AG04450 (cell line): ENCODE measurements at regions not wholly inside any gene's neighbourhood (a gene's known extent, or its start where the extent isn't known, plus 50 kb on each side); places are given as distances from the start of the nearest gene placed in this dataset.

ENCODE experiments used
- CTCF ChIA-PET: fragments of 300-600, 350-600 bp; formaldehyde crosslinking; extraction: SDS; loops from one replicate; lab custom pipeline; 2022; ENCODE audit warnings: antibody characterized with exemption, inconsistent platforms; lab: Charles Lee
- POLR2A ChIA-PET: fragments of 350-600 bp; formaldehyde crosslinking; extraction: SDS; loops from one replicate; lab custom pipeline; 2021; ENCODE audit warnings: antibody characterized with exemption, inconsistent platforms; lab: Yijun Ruan, JAX
- DNase-seq: peaks from one replicate; pipeline ENCODE4 v3.0.0-alpha.2; 2011; ENCODE audit warnings: low read depth, low spot score
- H3K27ac ChIP-seq: one replicate; pipeline ENCODE4 v1.5.1; 2012; ENCODE audit warnings: low read depth, low read length, control low read depth
- H3K27me3 ChIP-seq: one replicate; pipeline ENCODE4 v1.6.0; 2012; ENCODE audit warnings: low read length; ENCODE audit not compliant: control insufficient read depth, insufficient read depth
- H3K4me3 ChIP-seq: 2 replicates; pipeline ENCODE4 v1.5.1; 2011; ENCODE audit warnings: mild to moderate bottlenecking, low read depth, low read length, control low read depth
- H3K9me3 ChIP-seq: 2 replicates; pipeline ENCODE4 v1.5.1; 2012; ENCODE audit warnings: low read length; ENCODE audit not compliant: control insufficient read depth, insufficient read depth
- CTCF ChIP-seq: IDR thresholded peaks from 2 replicates; pipeline ENCODE4 v1.5.1; 2011; ENCODE audit warnings: low read depth, low read length, control low read depth, inconsistent platforms

DNA sequence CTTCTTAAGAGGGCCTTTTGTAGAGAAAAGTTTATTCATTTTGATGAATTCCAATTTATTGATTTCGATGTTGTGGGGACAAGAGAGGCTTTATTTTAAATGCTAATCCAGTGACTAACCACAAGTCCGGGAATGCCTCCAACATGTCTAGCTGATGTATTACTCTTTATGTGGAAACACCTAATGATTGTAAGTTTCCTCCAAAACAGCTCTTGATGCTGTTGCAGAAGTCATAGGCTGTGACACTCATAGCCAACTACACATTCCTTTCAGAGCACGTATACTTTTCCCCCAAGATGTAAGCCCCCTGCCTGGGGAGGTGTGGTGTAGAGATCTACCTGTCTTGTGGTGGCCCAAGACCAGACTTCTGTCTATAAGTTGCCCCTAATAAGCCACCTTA lies 61.3 kb upstream of the RNF24 start:
- H3K27ac ChIP-seq, result peak overlapping the region; percentile 89
- ChIA-PET CTCF (interaction anchor here (0.8 to 1.5 kb wide), 2 partner anchors 8 to 16 kb away, joined by 4 read pairs; no protein-coding TSS in a partner anchor), POLR2A (interaction anchor here (0.7 to 1.0 kb wide), 2 partner anchors 9 to 12 kb away, joined by 3 read pairs; no protein-coding TSS in a partner anchor)
- no peak for TF ChIP-seq CTCF
- no peaks in the 10 kb centered on the region for H3K27me3 ChIP-seq
- H3K4me3 ChIP-seq, result no peak overlapping the region
- no peak for DNase-seq
- no peaks in the 10 kb centered on the region; the same call in 1 of the 2 replicates for H3K9me3 ChIP-seq

DNA sequence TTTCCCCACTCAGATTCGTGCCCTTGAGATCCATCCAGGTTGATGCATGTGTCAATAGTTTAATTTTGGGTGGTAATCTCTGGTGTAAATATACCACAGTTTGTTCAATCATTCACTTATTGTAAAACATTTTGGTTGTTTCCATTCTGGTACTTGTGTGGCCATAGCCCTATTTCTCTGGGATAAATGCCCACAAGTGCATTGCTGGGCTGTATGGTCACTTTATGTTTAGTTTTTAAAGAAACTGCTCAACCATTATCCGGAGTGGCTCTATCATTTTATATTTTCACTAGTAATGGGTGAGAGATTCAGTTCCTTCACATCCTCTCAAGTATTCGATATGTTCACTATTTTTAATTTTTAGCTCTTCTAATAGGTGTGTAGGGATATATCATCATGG lies 60.7 kb upstream of the RNF24 start:
- H3K9me3 ChIP-seq, result no peaks in the 10 kb centered on the region; the same call in 1 of the 2 replicates
- H3K27ac ChIP-seq, result no peak overlapping the region
- POLR2A ChIA-PET, result interaction anchor here (0.7 to 1.0 kb wide), 2 partner anchors 9 to 12 kb away, joined by 3 read pairs; no protein-coding TSS in a partner anchor
- CTCF ChIA-PET, result interaction anchor here (0.8 to 1.5 kb wide), 2 partner anchors 9 to 16 kb away, joined by 4 read pairs; no protein-coding TSS in a partner anchor
- H3K4me3 ChIP-seq, result no peak overlapping the region
- DNase-seq, result no peak
- no peaks in the 10 kb centered on the region for H3K27me3 ChIP-seq
- no peak for TF ChIP-seq CTCF

DNA sequence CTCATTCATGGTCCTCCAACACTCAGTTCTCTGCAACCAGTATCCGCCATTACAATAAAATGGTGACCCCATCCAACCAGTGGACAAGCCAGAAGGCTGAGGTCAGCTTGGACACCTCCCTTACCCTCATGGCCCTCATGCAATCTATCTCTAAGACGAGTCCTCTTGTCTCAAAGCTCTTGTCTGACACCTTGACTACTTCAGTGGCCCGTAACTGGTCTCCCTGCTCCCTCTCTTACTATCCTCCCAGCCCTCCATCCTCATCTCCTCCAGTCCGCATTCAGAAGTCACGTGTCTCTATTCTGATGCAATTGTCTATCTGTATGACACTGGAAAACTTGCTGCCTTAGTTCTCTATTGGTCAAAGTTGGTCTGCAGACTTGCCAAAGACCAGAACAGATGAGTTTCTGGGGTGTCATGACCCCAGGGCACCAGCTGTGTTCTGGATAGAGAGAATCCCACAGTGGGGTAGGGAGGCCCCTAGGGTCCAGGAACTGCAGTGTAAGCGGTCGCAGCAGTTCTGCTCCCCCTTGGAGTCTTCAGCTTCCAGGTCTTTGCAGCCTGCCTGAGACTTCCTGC lies 59.6 kb upstream of the RNF24 start:
- TF ChIP-seq CTCF, result no peak
- no peak overlapping the region for H3K4me3 ChIP-seq
- H3K27ac ChIP-seq, result no peak overlapping the region
- ChIA-PET POLR2A (no interaction called here), CTCF (no interaction called here)
- DNase-seq, result no peak
- peaks cover 7% of the 10 kb centered on the region; the same call in 1 of the 2 replicates for H3K9me3 ChIP-seq
- no peaks in the 10 kb centered on the region for H3K27me3 ChIP-seq

- DNase-seq, result no peak
- CTCF ChIA-PET, result interaction anchor here (0.6 to 2.3 kb wide), 4 partner anchors 11 to 256 kb away, joined by 3 to 6 read pairs (median 3); no protein-coding TSS in a partner anchor
- H3K27me3 ChIP-seq, result no peaks in the 10 kb centered on the region
- H3K9me3 ChIP-seq, result peaks cover 7% of the 10 kb centered on the region; the same call in 1 of the 2 replicates
- no peak for TF ChIP-seq CTCF
- no peak overlapping the region for H3K27ac ChIP-seq
- no peak overlapping the region for H3K4me3 ChIP-seq
- POLR2A ChIA-PET, result interaction anchor here (0.6 kb wide), 1 partner anchor 31 kb away, joined by 6 read pairs; no protein-coding TSS in a partner anchor
Observed at GRCh38 chr20:4073852-4074741, 58.7 kb upstream of the RNF24 start.
